Small intestine (tissue), 7 donors: ENCODE measurements at regions not wholly inside any gene's neighbourhood (a gene's known extent, or its start where the extent isn't known, plus 50 kb on each side); places are given as distances from the start of the nearest gene placed in this dataset.
"Not testable (repeated sequence)": the region's sequence is repeated elsewhere in the genome, so short reads cannot be mapped to it uniquely, and the experiment has no call there.

Source experiments
- DNase-seq, 2 donors: peaks; one replicate each; pipeline versions ENCODE4 v3.0.0 to v3.0.0-alpha.2; 2013
- FAIRE-seq: peaks from 2 replicates; lab custom pipeline; 2012; peaks lifted over from hg19 to GRCh38; lab: Jason Lieb, UNC
- H3K27ac ChIP-seq, 3 donors: one replicate each; pipeline ENCODE4 v1.5.1; 2013; ENCODE audit warnings: low read length in 2 of 3, mild to moderate bottlenecking in 2 of 3, control low read depth in 1 of 3, inconsistent platforms in 1 of 3, low read depth in 1 of 3, moderate library complexity in 1 of 3
- H3K27me3 ChIP-seq, 3 donors: one replicate each; pipeline ENCODE4 v1.6.1; 2013; ENCODE audit warnings: low read length in 3 of 3, inconsistent platforms in 1 of 3; ENCODE audit not compliant: control insufficient read depth in 3 of 3, insufficient read depth in 3 of 3
- H3K36me3 ChIP-seq, 3 donors: one replicate each; pipeline ENCODE4 v1.6.1; 2013; ENCODE audit warnings: low read length in 3 of 3, inconsistent platforms in 1 of 3, low read depth in 1 of 3, mild to moderate bottlenecking in 1 of 3, moderate library complexity in 1 of 3; ENCODE audit not compliant: control insufficient read depth in 3 of 3, insufficient read depth in 2 of 3
- H3K4me1 ChIP-seq, 3 donors: one replicate each; pipeline ENCODE4 v1.6.1; 2013; ENCODE audit warnings: low read length in 2 of 3, inconsistent platforms in 1 of 3, low read depth in 1 of 3, mild to moderate bottlenecking in 1 of 3, moderate library complexity in 1 of 3; ENCODE audit not compliant: control insufficient read depth in 3 of 3, insufficient read depth in 2 of 3
- H3K4me3 ChIP-seq, 3 donors: one replicate each; pipeline ENCODE4 v1.5.1; 2013; ENCODE audit warnings: low read length in 3 of 3, control low read depth in 1 of 3, inconsistent platforms in 1 of 3, low read depth in 1 of 3, mild to moderate bottlenecking in 1 of 3, moderate library complexity in 1 of 3
- H3K9me3 ChIP-seq, 2 donors: one replicate each; pipeline ENCODE4 v1.6.1; 2013; ENCODE audit warnings: low read depth in 1 of 2, low read length in 1 of 2; ENCODE audit not compliant: control insufficient read depth in 2 of 2, insufficient read depth in 1 of 2
- WGBS, 3 donors: extraction: QIAGEN DNeasy Blood & Tissue Kit; methylation state at CpG; one replicate each; pipeline ENCODE4 v1.1.7; 2013; 5-methylcytosine and 5-hydroxymethylcytosine counted together
- donor health status: healthy with polysubstance abuse.
- donor health status: control.
- donor health status: control.
- donor health status: Bipolar disorder and iron deficiency.
- donor health status: healthy.

- Histone ChIP-seq H3K27me3 (no peaks in the 10 kb centered on the region), H3K36me3 (no peaks in the 10 kb centered on the region), H3K9me3 (no peaks in the 10 kb centered on the region), H3K27ac (no peak overlapping the region), H3K4me3 (no peak overlapping the region), H3K4me1 (no peaks in the 10 kb centered on the region)
- FAIRE-seq = no peak
- 70 to 86% (median 78%) methylated on average over 1 of the region's 1 CpG for WGBS, 3 donors
- no peak for DNase-seq
Measured at GRCh38 chr5:136819526-136820302, 454.4 kb upstream of the TRPC7 start.

- Histone ChIP-seq H3K9me3 (no peaks in the 10 kb centered on the region), H3K4me1 (no peaks in the 10 kb centered on the region), H3K4me3 (no peak overlapping the region), H3K27me3 (no peaks in the 10 kb centered on the region), H3K36me3 (no peaks in the 10 kb centered on the region), H3K27ac (no peak overlapping the region)
- DNase-seq (no peak), FAIRE-seq (no peak)
- WGBS, 3 donors = 71 to 96% (median 84%) methylated on average over 2 of the region's 2 CpGs
Measured at GRCh38 chr5:136816327-136816726, 451.0 kb upstream of the TRPC7 start.

- 68 to 71% (median 70%) methylated on average over 11 of the region's 11 CpGs for WGBS, 3 donors
Measured at GRCh38 chr5:136814619-136815378, 449.5 kb upstream of the TRPC7 start.

GRCh38 chr5:136812270-136812669 is 446.9 kb upstream of the TRPC7 start:
- WGBS, 3 donors = 57 to 63% (median 57%) methylated on average over 2 of the region's 2 CpGs
- H3K27ac ChIP-seq, H3K27me3 ChIP-seq, H3K4me3 ChIP-seq, DNase-seq, H3K36me3 ChIP-seq, H3K4me1 ChIP-seq, H3K9me3 ChIP-seq, FAIRE-seq: not testable (repeated sequence)

More at GRCh38 chr5:136814619-136815378, 449.5 kb upstream of the TRPC7 start:
- FAIRE-seq = no peak
- H3K36me3 ChIP-seq = no peaks in the 10 kb centered on the region
- no peaks in the 10 kb centered on the region for H3K9me3 ChIP-seq
- H3K4me3 ChIP-seq = no peak overlapping the region
- no peak overlapping the region for H3K27ac ChIP-seq
- no peaks in the 10 kb centered on the region for H3K27me3 ChIP-seq
- no peak for DNase-seq
- H3K4me1 ChIP-seq = no peaks in the 10 kb centered on the region

GRCh38 chr5:136811551-136811950 is 446.2 kb upstream of the TRPC7 start:
- FAIRE-seq = no peak

GRCh38 chr5:136811086-136811485 is 445.7 kb upstream of the TRPC7 start:
- H3K27ac ChIP-seq = no peak overlapping the region
- DNase-seq (no peak), FAIRE-seq (no peak)
- H3K27me3 ChIP-seq = no peaks in the 10 kb centered on the region
- H3K36me3 ChIP-seq = no peaks in the 10 kb centered on the region
- H3K4me3 ChIP-seq = no peak overlapping the region
- H3K4me1 ChIP-seq = no peaks in the 10 kb centered on the region
- WGBS, 3 donors = 57 to 62% (median 58%) methylated on average over 3 of the region's 3 CpGs
- H3K9me3 ChIP-seq = no peaks in the 10 kb centered on the region

More at GRCh38 chr5:136811551-136811950, 446.2 kb upstream of the TRPC7 start:
- no peak for DNase-seq
- Histone ChIP-seq H3K4me1 (no peaks in the 10 kb centered on the region), H3K9me3 (no peaks in the 10 kb centered on the region), H3K4me3 (no peak overlapping the region), H3K36me3 (no peaks in the 10 kb centered on the region), H3K27ac (no peak overlapping the region), H3K27me3 (no peaks in the 10 kb centered on the region)
- WGBS, 3 donors = 69 to 86% (median 75%) methylated on average over 2 of the region's 2 CpGs

GRCh38 chr5:136810261-136810801 is 445.0 kb upstream of the TRPC7 start:
- Histone ChIP-seq H3K4me3 (no peak overlapping the region), H3K4me1 (no peaks in the 10 kb centered on the region), H3K27me3 (no peaks in the 10 kb centered on the region), H3K27ac (no peak overlapping the region), H3K9me3 (no peaks in the 10 kb centered on the region), H3K36me3 (no peaks in the 10 kb centered on the region)
- DNase-seq = no peak
- WGBS, 3 donors = 72 to 80% (median 75%) methylated on average over 5 of the region's 5 CpGs
- no peak for FAIRE-seq

- H3K27me3 ChIP-seq = no peaks in the 10 kb centered on the region
- WGBS, 3 donors = 20 to 55% (median 53%) methylated on average over 1 of the region's 1 CpG
- H3K36me3 ChIP-seq = no peaks in the 10 kb centered on the region
- no peak for FAIRE-seq
- no peak overlapping the region for H3K27ac ChIP-seq
- H3K4me1 ChIP-seq = no peaks in the 10 kb centered on the region
- no peak for DNase-seq
- H3K9me3 ChIP-seq = no peaks in the 10 kb centered on the region
- H3K4me3 ChIP-seq = no peak overlapping the region
Measured at GRCh38 chr5:136809382-136809781, 444.0 kb upstream of the TRPC7 start.
